Neuronal stem cell (in vitro differentiated cells): ENCODE measurements at regions not wholly inside any gene's neighbourhood (a gene's known extent, or its start where the extent isn't known, plus 50 kb on each side); places are given as distances from the start of the nearest gene placed in this dataset.

ENCODE experiments used
- DNase-seq: peaks from one replicate; pipeline ENCODE4 v3.0.0-alpha.2; 2013; ENCODE audit warnings: low spot score
- H2AFZ ChIP-seq: one replicate; pipeline ENCODE4 v1.6.1; 2013; ENCODE audit warnings: mild to moderate bottlenecking, low read length, inconsistent platforms
- H2AK5ac ChIP-seq: 2 replicates; pipeline ENCODE4 v1.6.1; 2013; ENCODE audit warnings: low read depth, mild to moderate bottlenecking, inconsistent platforms, low read length, moderate library complexity, mixed read lengths
- H2BK120ac ChIP-seq: 2 replicates; pipeline ENCODE4 v1.6.1; 2013; ENCODE audit warnings: low read depth, mild to moderate bottlenecking, inconsistent platforms, low read length, moderate library complexity, mixed read lengths
- H2BK12ac ChIP-seq: one replicate; pipeline ENCODE4 v1.6.1; 2013; ENCODE audit warnings: low read length, inconsistent platforms
- H2BK15ac ChIP-seq: 2 replicates; pipeline ENCODE4 v1.6.1; 2013; ENCODE audit warnings: mild to moderate bottlenecking, low read length, inconsistent platforms, mixed read lengths
- H2BK5ac ChIP-seq: one replicate; pipeline ENCODE4 v1.6.1; 2013; ENCODE audit warnings: inconsistent platforms, mild to moderate bottlenecking, low read length, moderate library complexity
- H3K14ac ChIP-seq: one replicate; pipeline ENCODE4 v1.6.1; 2013; ENCODE audit warnings: low read length, inconsistent platforms
- H3K18ac ChIP-seq: 2 replicates; pipeline ENCODE4 v1.6.1; 2013; ENCODE audit warnings: low read length, inconsistent platforms
- H3K23ac ChIP-seq: 2 replicates; pipeline ENCODE4 v1.6.1; 2013; ENCODE audit warnings: low read depth, mild to moderate bottlenecking, mixed read lengths, low read length, inconsistent platforms; ENCODE audit not compliant: poor library complexity
- H3K27ac ChIP-seq: replicated peaks from 3 replicates; pipeline ENCODE4 v1.5.1; 2013; ENCODE audit warnings: low read length, inconsistent platforms
- H3K27me3 ChIP-seq, 3 experiments: 2 replicates each; pipeline ENCODE4 v1.6.1; 2013; ENCODE audit warnings: low read length in 3 of 3, mild to moderate bottlenecking in 2 of 3, inconsistent platforms in 1 of 3, low read depth in 1 of 3, mixed read lengths in 1 of 3, moderate library complexity in 1 of 3; ENCODE audit not compliant: control insufficient read depth in 3 of 3, insufficient read depth in 3 of 3
- H3K36me3 ChIP-seq, 2 donors: replicated peaks in 1 of 2; 2 replicates each; pipeline ENCODE4 v1.6.1; 2013; ENCODE audit warnings: low read length in 2 of 2; ENCODE audit not compliant: control insufficient read depth in 2 of 2, insufficient read depth in 2 of 2
- H3K4ac ChIP-seq: 2 replicates; pipeline ENCODE4 v1.6.1; 2013; ENCODE audit warnings: inconsistent platforms, mild to moderate bottlenecking, low read length, moderate library complexity
- H3K4me1 ChIP-seq, 2 donors: 1 replicate in 1 of 2; 2 replicates in 1 of 2; pipeline ENCODE4 v1.6.1; 2013; ENCODE audit warnings: low read length in 2 of 2, low read depth in 1 of 2; ENCODE audit not compliant: control insufficient read depth in 2 of 2, insufficient read depth in 1 of 2
- H3K4me2 ChIP-seq: one replicate; pipeline ENCODE4 v1.6.1; 2013; ENCODE audit warnings: mild to moderate bottlenecking, low read length, inconsistent platforms; ENCODE audit not compliant: insufficient read depth, poor library complexity, severe bottlenecking
- H3K4me3 ChIP-seq, 2 donors: 2 replicates each; pipeline ENCODE4 v1.5.1; 2013; ENCODE audit warnings: low read length in 2 of 2, mild to moderate bottlenecking in 2 of 2, inconsistent platforms in 1 of 2, moderate library complexity in 1 of 2
- H3K79me1 ChIP-seq: one replicate; pipeline ENCODE4 v1.6.1; 2013; ENCODE audit warnings: low read depth, mild to moderate bottlenecking, inconsistent platforms, low read length, moderate library complexity
- H3K9ac ChIP-seq: one replicate; pipeline ENCODE4 v1.6.1; 2013; ENCODE audit warnings: mild to moderate bottlenecking, low read depth, low read length, inconsistent platforms; ENCODE audit not compliant: poor library complexity
- H3K9me3 ChIP-seq, 2 donors: replicated peaks in 1 of 2; 2 replicates each; pipeline versions ENCODE3 to v1.6.1; 2013; ENCODE audit warnings: low read length in 2 of 2, mild to moderate bottlenecking in 2 of 2, inconsistent platforms in 1 of 2, low read depth in 1 of 2, mixed read lengths in 1 of 2, moderate library complexity in 1 of 2; ENCODE audit not compliant: control insufficient read depth in 2 of 2, insufficient read depth in 1 of 2
- H4K8ac ChIP-seq: one replicate; pipeline ENCODE4 v1.6.1; 2013; ENCODE audit warnings: low read depth, mild to moderate bottlenecking, inconsistent platforms, low read length, moderate library complexity
- H4K91ac ChIP-seq: one replicate; pipeline ENCODE4 v1.6.1; 2013; ENCODE audit warnings: low read length, low read depth, mild to moderate bottlenecking, inconsistent platforms; ENCODE audit not compliant: poor library complexity
- WGBS, 2 donors: extraction: QIAGEN DNeasy Blood & Tissue Kit; methylation state at CpG; one replicate each; pipeline ENCODE4 v1.1.7; 2013; ENCODE audit warnings: missing lambda C conversion rate in 2 of 2, mixed read lengths in 1 of 2; ENCODE audit not compliant: insufficient read length in 2 of 2, insufficient replicate concordance in 1 of 2; ENCODE audit errors: extremely low coverage in 2 of 2; 5-methylcytosine and 5-hydroxymethylcytosine counted together

DNA sequence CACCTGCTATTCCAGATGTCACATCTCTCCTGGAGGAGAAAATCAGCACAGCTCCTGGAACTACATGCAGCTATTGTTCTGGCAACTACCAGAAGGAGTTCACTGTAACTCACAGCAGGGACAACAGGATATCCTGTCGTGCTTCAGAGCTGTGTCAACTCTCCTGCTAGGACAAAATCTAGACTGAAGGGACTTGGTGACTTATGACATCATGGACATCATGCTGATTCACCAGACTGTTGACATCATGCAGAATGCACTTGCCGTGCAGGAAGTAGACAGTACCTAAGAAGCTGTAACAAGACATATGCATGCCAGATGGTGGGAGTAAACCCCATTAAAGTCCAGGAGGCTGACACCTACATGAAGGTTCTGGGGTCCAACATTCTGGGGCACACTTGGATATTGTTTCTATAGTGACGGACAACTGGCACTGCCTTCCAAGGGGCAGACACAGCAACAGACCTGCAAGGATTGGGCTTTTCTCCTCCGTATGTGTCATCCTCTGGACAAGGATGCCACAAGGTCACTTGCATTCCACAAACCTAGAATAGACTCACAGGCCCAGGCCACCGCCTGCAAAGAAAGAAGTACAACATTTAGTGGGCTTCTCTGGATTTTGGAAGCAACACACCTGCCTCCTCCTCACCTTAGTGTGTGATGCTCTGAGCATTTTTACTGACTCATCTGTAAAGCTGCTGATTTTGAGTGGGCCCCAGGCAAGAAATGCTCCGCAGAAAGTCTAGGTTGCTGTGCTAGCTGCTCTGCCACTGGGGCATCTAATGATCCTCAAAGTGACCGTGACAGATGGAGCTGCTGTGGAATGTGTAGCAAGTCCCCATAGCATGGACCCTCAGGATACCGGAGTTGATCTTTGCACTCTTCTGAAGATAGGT is 249.2 kb downstream of the MATN1 start:
- Histone ChIP-seq H3K4me1 (no peaks in the 10 kb centered on the region), H3K18ac (peak overlapping the region; percentile 24), H3K9ac (peak overlapping the region; percentile 67), H2AFZ (no peak overlapping the region), H4K91ac (no peak overlapping the region), H3K36me3 (no peaks in the 10 kb centered on the region), H2BK120ac (no peak overlapping the region), H3K4ac (no peak overlapping the region), H2BK12ac (no peak overlapping the region), H3K79me1 (peaks cover 2% of the 10 kb centered on the region), H2AK5ac (no peak overlapping the region), H4K8ac (no peak overlapping the region), H3K14ac (peak overlapping the region; percentile 28), H3K27me3 (peaks cover 0 to 6% (median 0%) of the 10 kb centered on the region in 3 experiments), H3K27ac (no peak overlapping the region), H3K23ac (no peak overlapping the region), H3K4me3 (no peak overlapping the region), H3K4me2 (no peak overlapping the region), H2BK5ac (no peak overlapping the region), H3K9me3 (no peaks in the 10 kb centered on the region), H2BK15ac (no peak overlapping the region)
- no CpG with 5 or more reads among the region's 8 CpGs for WGBS, 2 donors
- no peak for DNase-seq

DNA sequence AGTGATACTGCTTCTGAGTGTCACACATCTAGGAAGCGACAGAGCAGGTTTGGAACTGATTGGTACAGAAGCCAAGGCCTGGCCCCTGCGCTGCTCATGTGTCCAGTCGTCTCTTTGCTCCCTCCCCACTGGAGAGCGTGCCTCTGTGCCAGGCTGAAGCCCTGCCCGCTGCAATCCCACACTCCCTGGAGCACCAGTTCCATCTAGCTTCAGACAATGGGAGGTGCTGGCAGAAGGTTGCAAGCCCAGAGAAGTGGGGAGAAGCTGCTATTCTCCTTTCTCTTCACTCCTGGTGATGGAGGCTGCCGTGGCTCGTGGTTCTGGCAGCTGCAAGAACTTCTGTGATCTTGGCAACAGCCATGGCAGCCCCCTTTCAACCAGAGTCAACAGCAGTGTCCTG is 250.9 kb downstream of the MATN1 start:
- Histone ChIP-seq H2AK5ac (no peak overlapping the region), H3K4me2 (no peak overlapping the region), H2BK5ac (no peak overlapping the region), H3K14ac (no peak overlapping the region), H3K27me3 (peaks cover 0 to 6% (median 0%) of the 10 kb centered on the region in 3 experiments), H4K8ac (no peak overlapping the region), H3K4me3 (no peak overlapping the region), H3K36me3 (no peaks in the 10 kb centered on the region), H3K4me1 (no peaks in the 10 kb centered on the region), H3K27ac (no peak overlapping the region), H3K9ac (no peak overlapping the region), H3K18ac (peak overlapping the region; percentile 54), H3K4ac (no peak overlapping the region), H3K9me3 (no peaks in the 10 kb centered on the region), H2BK15ac (no peak overlapping the region), H2AFZ (no peak overlapping the region), H4K91ac (no peak overlapping the region), H2BK120ac (no peak overlapping the region), H3K79me1 (peaks cover 2% of the 10 kb centered on the region), H2BK12ac (no peak overlapping the region), H3K23ac (no peak overlapping the region)
- no CpG with 5 or more reads among the region's 7 CpGs for WGBS, 2 donors
- no peak for DNase-seq

DNA sequence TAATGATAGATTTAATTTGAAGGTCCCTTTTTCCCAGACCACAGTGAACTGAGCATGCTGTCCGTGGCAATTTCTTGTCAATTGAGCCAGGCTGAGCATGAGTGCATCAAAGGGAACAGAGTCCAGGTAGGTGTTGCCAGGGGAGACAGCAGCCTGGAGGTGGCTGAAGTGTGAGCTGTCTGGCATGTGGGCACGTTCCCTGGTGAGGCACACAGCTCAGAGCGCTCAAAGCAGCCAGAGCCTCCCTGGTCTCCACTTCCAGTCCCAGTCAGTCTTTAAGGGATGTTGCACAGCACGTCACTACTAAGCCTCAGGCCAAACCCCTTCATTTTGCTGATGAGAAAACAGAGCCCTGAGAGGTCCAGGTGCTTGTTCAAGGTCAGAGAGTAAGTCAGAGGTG is 251.4 kb downstream of the MATN1 start:
- Histone ChIP-seq H2AFZ (no peak overlapping the region), H2BK15ac (no peak overlapping the region), H2BK120ac (no peak overlapping the region), H2BK5ac (no peak overlapping the region), H3K18ac (peak overlapping the region; percentile 27), H2AK5ac (no peak overlapping the region), H3K14ac (no peak overlapping the region), H3K36me3 (no peaks in the 10 kb centered on the region), H3K4me3 (no peak overlapping the region), H3K4ac (no peak overlapping the region), H4K91ac (no peak overlapping the region), H3K23ac (peak overlapping the region; percentile 13), H3K9me3 (no peaks in the 10 kb centered on the region), H4K8ac (no peak overlapping the region), H3K27me3 (peaks cover 0 to 6% (median 0%) of the 10 kb centered on the region in 3 experiments), H3K9ac (no peak overlapping the region), H3K27ac (no peak overlapping the region), H2BK12ac (no peak overlapping the region), H3K4me2 (no peak overlapping the region), H3K4me1 (no peaks in the 10 kb centered on the region), H3K79me1 (no peaks in the 10 kb centered on the region)
- DNase-seq, result no peak
- no CpG with 5 or more reads among the region's 4 CpGs for WGBS, 2 donors

DNA sequence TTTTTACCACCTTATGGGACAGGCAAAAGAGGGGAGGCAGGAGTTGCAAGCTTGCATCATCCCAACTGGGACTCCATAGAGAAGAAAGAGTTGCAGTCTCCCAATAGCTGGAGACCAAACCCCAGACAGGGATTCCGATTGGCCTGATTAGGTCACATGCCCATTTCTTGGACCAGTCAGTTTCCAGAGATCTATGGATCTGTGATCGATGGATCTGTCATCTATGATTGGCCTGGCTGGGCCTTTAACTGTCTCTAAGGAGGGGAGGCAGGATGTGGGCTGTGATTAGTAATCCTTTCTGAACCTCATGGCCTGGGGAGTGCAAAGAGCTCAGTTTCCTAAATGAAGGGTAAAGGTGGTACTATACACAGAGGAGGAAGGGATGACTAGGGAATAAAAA is 252.1 kb downstream of the MATN1 start:
- Histone ChIP-seq H2BK120ac (no peak overlapping the region), H3K4me3 (no peak overlapping the region), H3K27me3 (peaks cover 0 to 6% (median 0%) of the 10 kb centered on the region in 3 experiments), H4K91ac (no peak overlapping the region), H3K14ac (no peak overlapping the region), H2BK15ac (no peak overlapping the region), H3K4me2 (no peak overlapping the region), H3K4me1 (no peaks in the 10 kb centered on the region), H4K8ac (no peak overlapping the region), H3K18ac (no peak overlapping the region), H3K23ac (no peak overlapping the region), H3K4ac (no peak overlapping the region), H3K9ac (no peak overlapping the region), H2BK12ac (no peak overlapping the region), H2AK5ac (no peak overlapping the region), H2AFZ (no peak overlapping the region), H3K79me1 (no peaks in the 10 kb centered on the region), H3K27ac (no peak overlapping the region), H3K36me3 (no peaks in the 10 kb centered on the region), H2BK5ac (no peak overlapping the region), H3K9me3 (no peaks in the 10 kb centered on the region)
- DNase-seq, result no peak
- no CpG with 5 or more reads among the region's 2 CpGs for WGBS, 2 donors
